HCT116 (cell line): ENCODE measurements at regions not wholly inside any gene's neighbourhood (a gene's known extent, or its start where the extent isn't known, plus 50 kb on each side); places are given as distances from the start of the nearest gene placed in this dataset.

Source experiments
- ATAC-seq: fragments of 200-7000 bp; cut with Tn5 transposase; 2 replicates; pipeline ENCODE4 v1.9.1; 2020; ENCODE audit warnings: mild to moderate bottlenecking, moderate library complexity
- BruUV-seq: library from RNA; stranded (reverse); fragments of 400-500 nt; replicated peaks from 2 replicates; lab custom pipeline; 2021; lab: Mats Ljungman, UMichigan
- CTCF ChIA-PET: fragments of 300-600 bp; sonication (Branson Sonifier 250); formaldehyde crosslinking; loops from one replicate; lab custom pipeline; 2021; ENCODE audit warnings: antibody characterized with exemption; lab: Charles Lee
- POLR2A ChIA-PET: fragments of 300-600, 350-600 bp; sonication (Branson Sonifier 250); formaldehyde crosslinking; loops from one replicate; lab custom pipeline; 2021; ENCODE audit warnings: antibody characterized with exemption; lab: Charles Lee
- RAD21 ChIA-PET, 2 experiments: fragments of 300-600 bp; sonication (Branson Sonifier 250); formaldehyde crosslinking; loops; one replicate each; lab custom pipeline; 2023; ENCODE audit warnings: low total read pairs in 2 of 2; ENCODE audit not compliant: uncharacterized antibody in 2 of 2, unreplicated experiment in 2 of 2, low non-redundant PET in 1 of 2; lab: Charles Lee
- DNase-seq: peaks from one replicate; pipeline ENCODE4 v3.0.0-alpha.2; 2010; ENCODE audit warnings: low read depth, low spot score
- H2AFZ ChIP-seq: fragments of 200-600 bp; shearing (Covaris generic), sonication (generic); 2 replicates; pipeline ENCODE4 v1.6.1; 2017; ENCODE audit warnings: low read depth, mixed run types, mixed read lengths, antibody characterized with exemption, low read length; ENCODE audit not compliant: poor library complexity, severe bottlenecking
- H3K27ac ChIP-seq: 2 replicates; pipeline ENCODE4 v1.5.1; 2012; ENCODE audit warnings: low read depth, low read length
- H3K27me3 ChIP-seq: fragments of 200-600 bp; sonication (generic); 2 replicates; pipeline ENCODE4 v1.6.1; 2016; ENCODE audit warnings: mixed run types, low read length, mixed read lengths; ENCODE audit not compliant: insufficient read depth
- H3K36me3 ChIP-seq, 2 experiments: fragments of 200-500 bp in 1 of 2; fragments of 200-600 bp in 1 of 2; sonication (Bioruptor generic) in 1 of 2; sonication (generic) in 1 of 2; 2 replicates each; pipeline versions ENCODE4 v1.5.1 to v1.6.1; 2014 to 2016; ENCODE audit warnings: low read length in 2 of 2, inconsistent platforms in 1 of 2, mixed read lengths in 1 of 2, mixed run types in 1 of 2; ENCODE audit not compliant: insufficient read depth in 2 of 2, control insufficient read depth in 1 of 2
- H3K4me1 ChIP-seq, 2 experiments: fragments of 200-600 bp in 1 of 2; sonication (generic) in 1 of 2; 2 replicates each; pipeline versions ENCODE4 v1.5.1 to v1.6.1; 2012 to 2017; ENCODE audit warnings: low read length in 2 of 2, inconsistent platforms in 1 of 2, mild to moderate bottlenecking in 1 of 2, mixed read lengths in 1 of 2, mixed run types in 1 of 2, moderate library complexity in 1 of 2; ENCODE audit not compliant: insufficient read depth in 2 of 2, control insufficient read depth in 1 of 2
- H3K4me2 ChIP-seq: fragments of 200-600 bp; sonication (generic); 2 replicates; pipeline ENCODE4 v1.6.1; 2017; ENCODE audit warnings: mixed run types, low read length, mixed read lengths
- H3K4me3 ChIP-seq, 2 experiments: fragments of 200-600 bp in 1 of 2; sonication (generic) in 1 of 2; replicated peaks in 1 of 2; 2 replicates each; pipeline ENCODE4 v1.5.1; 2011 to 2016; ENCODE audit warnings: low read length in 2 of 2, control low read depth in 1 of 2, low read depth in 1 of 2, mild to moderate bottlenecking in 1 of 2, mixed read lengths in 1 of 2, mixed run types in 1 of 2
- H3K79me2 ChIP-seq: fragments of 200-600 bp; sonication (generic); 2 replicates; pipeline ENCODE4 v1.6.1; 2017; ENCODE audit warnings: mild to moderate bottlenecking, mixed run types, low read length, moderate library complexity, mixed read lengths; ENCODE audit not compliant: insufficient read depth
- H3K9ac ChIP-seq: fragments of 200-600 bp; sonication (generic); 2 replicates; pipeline ENCODE4 v1.6.1; 2016; ENCODE audit warnings: low read length, mixed read lengths
- H3K9me2 ChIP-seq: fragments of 200-600 bp; sonication (generic), shearing (Covaris generic); 2 replicates; pipeline ENCODE4 v1.6.1; 2017; ENCODE audit warnings: mixed run types, mild to moderate bottlenecking, moderate library complexity; ENCODE audit not compliant: insufficient read depth
- H3K9me3 ChIP-seq, 2 experiments: fragments of 200-500 bp in 1 of 2; fragments of 200-600 bp in 1 of 2; sonication (Bioruptor generic) in 1 of 2; sonication (generic) in 1 of 2; 2 replicates each; pipeline ENCODE4 v1.6.1; 2014 to 2017; ENCODE audit warnings: low read length in 2 of 2, mixed read lengths in 2 of 2, inconsistent platforms in 1 of 2, low read depth in 1 of 2, mild to moderate bottlenecking in 1 of 2, mixed run types in 1 of 2, moderate library complexity in 1 of 2; ENCODE audit not compliant: control insufficient read depth in 1 of 2, insufficient read depth in 1 of 2
- H4K20me1 ChIP-seq: fragments of 200-600 bp; sonication (generic), shearing (Covaris generic); 2 replicates; pipeline ENCODE4 v1.6.1; 2017; ENCODE audit warnings: mixed run types, mild to moderate bottlenecking, moderate library complexity; ENCODE audit not compliant: insufficient read depth
- ATF3 ChIP-seq: IDR thresholded peaks from 2 replicates; pipeline ENCODE4 v1.6.1; 2012
- ELF1 ChIP-seq: IDR thresholded peaks from 2 replicates; pipeline ENCODE4 v1.6.1; 2012; ENCODE audit warnings: low read depth, borderline replicate concordance
- JUND ChIP-seq: IDR thresholded peaks from 2 replicates; pipeline ENCODE4 v1.6.1; 2012
- POLR2A ChIP-seq: IDR thresholded peaks from 2 replicates; pipeline ENCODE4 v1.7.0; 2011; ENCODE audit warnings: borderline replicate concordance; ENCODE audit not compliant: insufficient read depth, insufficient read length; ENCODE audit errors: extremely low read depth
- SP1 ChIP-seq: IDR thresholded peaks from 2 replicates; pipeline ENCODE4 v1.6.1; 2012; ENCODE audit warnings: low read depth
- SRF ChIP-seq: IDR thresholded peaks from 2 replicates; pipeline ENCODE4 v1.6.1; 2012; ENCODE audit warnings: low read depth
- intact Hi-C: fragments of 100-400 bp; cut with micrococcal nuclease; formaldehyde crosslinking; loops from 2 replicates; pipeline ENCODE4 v1.10.0; 2022
- TF ChIP-seq, protein P1 (sequence below): IDR thresholded peaks from 2 replicates; pipeline ENCODE4 v1.6.1; 2012; ENCODE audit warnings: low read depth

- H2AFZ ChIP-seq, result no peak overlapping the region
- no peaks in the 10 kb centered on the region for H3K9me2 ChIP-seq
- intact Hi-C loops, result no loop called here
- ATAC-seq (no peak), DNase-seq (no peak)
- no peaks in the 10 kb centered on the region for H3K36me3 ChIP-seq
- CTCF ChIA-PET, result no interaction called here
- no peak overlapping the region for H3K4me3 ChIP-seq
- BruUV-seq, result no TSS peak
- H4K20me1 ChIP-seq, result no peaks in the 10 kb centered on the region
- no peak for TF ChIP-seq ELF1
- TF ChIP-seq ATF3, result no peak
- TF ChIP-seq JUND, result no peak
- H3K4me2 ChIP-seq, result no peak overlapping the region
- RAD21 ChIA-PET, result no interaction called here
- 0 out of 2 replicates have a peak, but pooled peaks cover 3% of the 10 kb centered on the region for H3K27me3 ChIP-seq
- H3K9ac ChIP-seq, result no peak overlapping the region
- POLR2A ChIA-PET, result no interaction called here
- H3K4me1 ChIP-seq, result no peaks in the 10 kb centered on the region
- no peak overlapping the region for H3K27ac ChIP-seq
- no peaks in the 10 kb centered on the region for H3K9me3 ChIP-seq
- no peaks in the 10 kb centered on the region for H3K79me2 ChIP-seq
These were observed 78.7 kb upstream of the NR4A3 start for GRCh38 chr9:99743006-99743405.

GRCh38 chr9:99743455-99743854, 78.2 kb upstream of the NR4A3 start:
- RAD21 ChIA-PET, result no interaction called here
- Histone ChIP-seq H3K27me3 (no peaks in the 10 kb centered on the region), H3K4me1 (no peaks in the 10 kb centered on the region)
- TF ChIP-seq JUND, result no peak
- no peak for TF ChIP-seq SRF
- TF ChIP-seq, protein P1, sequence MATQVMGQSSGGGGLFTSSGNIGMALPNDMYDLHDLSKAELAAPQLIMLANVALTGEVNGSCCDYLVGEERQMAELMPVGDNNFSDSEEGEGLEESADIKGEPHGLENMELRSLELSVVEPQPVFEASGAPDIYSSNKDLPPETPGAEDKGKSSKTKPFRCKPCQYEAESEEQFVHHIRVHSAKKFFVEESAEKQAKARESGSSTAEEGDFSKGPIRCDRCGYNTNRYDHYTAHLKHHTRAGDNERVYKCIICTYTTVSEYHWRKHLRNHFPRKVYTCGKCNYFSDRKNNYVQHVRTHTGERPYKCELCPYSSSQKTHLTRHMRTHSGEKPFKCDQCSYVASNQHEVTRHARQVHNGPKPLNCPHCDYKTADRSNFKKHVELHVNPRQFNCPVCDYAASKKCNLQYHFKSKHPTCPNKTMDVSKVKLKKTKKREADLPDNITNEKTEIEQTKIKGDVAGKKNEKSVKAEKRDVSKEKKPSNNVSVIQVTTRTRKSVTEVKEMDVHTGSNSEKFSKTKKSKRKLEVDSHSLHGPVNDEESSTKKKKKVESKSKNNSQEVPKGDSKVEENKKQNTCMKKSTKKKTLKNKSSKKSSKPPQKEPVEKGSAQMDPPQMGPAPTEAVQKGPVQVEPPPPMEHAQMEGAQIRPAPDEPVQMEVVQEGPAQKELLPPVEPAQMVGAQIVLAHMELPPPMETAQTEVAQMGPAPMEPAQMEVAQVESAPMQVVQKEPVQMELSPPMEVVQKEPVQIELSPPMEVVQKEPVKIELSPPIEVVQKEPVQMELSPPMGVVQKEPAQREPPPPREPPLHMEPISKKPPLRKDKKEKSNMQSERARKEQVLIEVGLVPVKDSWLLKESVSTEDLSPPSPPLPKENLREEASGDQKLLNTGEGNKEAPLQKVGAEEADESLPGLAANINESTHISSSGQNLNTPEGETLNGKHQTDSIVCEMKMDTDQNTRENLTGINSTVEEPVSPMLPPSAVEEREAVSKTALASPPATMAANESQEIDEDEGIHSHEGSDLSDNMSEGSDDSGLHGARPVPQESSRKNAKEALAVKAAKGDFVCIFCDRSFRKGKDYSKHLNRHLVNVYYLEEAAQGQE, result no peak
- no peak for TF ChIP-seq POLR2A
- TF ChIP-seq SP1, result no peak
- TF ChIP-seq, all 23 proteins: peak for 0
- POLR2A ChIA-PET, result no interaction called here
- no peak overlapping the region for H3K9ac ChIP-seq
- no TSS peak for BruUV-seq
- no peaks in the 10 kb centered on the region for H3K36me3 ChIP-seq
- no peaks in the 10 kb centered on the region for H3K79me2 ChIP-seq
- DNase-seq, result no peak
- H3K9me3 ChIP-seq, result no peaks in the 10 kb centered on the region
- CTCF ChIA-PET, result no interaction called here
- intact Hi-C loops, result no loop called here
- H3K9me2 ChIP-seq, result no peaks in the 10 kb centered on the region
- H3K4me2 ChIP-seq, result no peak overlapping the region
- no peak overlapping the region for H2AFZ ChIP-seq
- ATAC-seq, result no peak
- no peak overlapping the region for H3K4me3 ChIP-seq
- H4K20me1 ChIP-seq, result no peaks in the 10 kb centered on the region
- H3K27ac ChIP-seq, result no peak overlapping the region
